NCI-H774 (cell line): ENCODE measurements at regions not wholly inside any gene's neighbourhood (a gene's known extent, or its start where the extent isn't known, plus 50 kb on each side); places are given as distances from the start of the nearest gene placed in this dataset.
"Not testable (repeated sequence)": the region's sequence is repeated elsewhere in the genome, so short reads cannot be mapped to it uniquely, and the experiment has no call there.

ENCODE experiments used
- DNase-seq: peaks from one replicate; lab custom pipeline; 2025; lab: John Stamatoyannopoulos, UW

- DNase-seq, result no peak
Measured at GRCh38 chr14:28323951-28324741, 442.4 kb upstream of the FOXG1 start.

DNA sequence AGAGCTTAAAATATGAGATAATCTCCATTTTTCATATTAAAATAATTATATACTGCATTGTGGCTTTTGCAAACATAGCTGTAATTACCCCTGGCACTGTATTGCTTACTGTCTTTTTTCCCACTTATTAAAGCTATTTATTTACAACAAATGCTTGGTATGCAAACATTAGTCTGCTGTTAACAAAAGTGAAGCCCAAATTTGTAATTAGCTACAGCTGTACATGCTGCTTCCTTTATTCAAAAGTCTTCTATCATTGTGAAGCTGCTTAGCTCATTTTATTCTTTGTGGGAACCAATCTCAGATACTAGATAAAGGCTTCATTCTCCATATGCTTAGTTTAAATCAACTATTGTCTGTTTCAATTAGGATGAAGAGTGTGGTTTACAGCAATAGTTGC, 425.8 kb upstream of the FOXG1 start:
- DNase-seq, result peak; percentile 49

DNA sequence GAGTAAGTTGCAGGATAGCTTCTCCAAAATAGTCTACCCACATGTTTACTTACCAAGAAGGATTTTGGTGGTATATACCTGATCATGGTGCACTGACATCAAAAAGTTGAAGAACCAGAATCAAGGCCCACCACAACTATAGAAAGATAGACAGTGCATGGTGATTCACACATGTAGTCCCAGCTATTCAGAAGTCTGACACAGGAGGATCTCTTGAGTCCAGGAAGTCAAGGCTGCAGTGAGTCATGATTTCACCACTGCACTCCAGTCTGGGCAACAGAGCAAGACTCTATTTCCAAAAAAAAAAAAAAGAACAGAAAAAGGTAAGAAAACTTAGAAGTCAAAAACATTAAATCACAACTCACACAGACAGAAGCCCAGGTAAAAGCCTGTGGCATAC, 422.2 kb upstream of the FOXG1 start:
- no peak for DNase-seq

GRCh38 chr14:28348797-28349196, 417.8 kb upstream of the FOXG1 start:
- no peak for DNase-seq

GRCh38 chr14:28356819-28357218, 409.8 kb upstream of the FOXG1 start:
- no peak for DNase-seq

DNA sequence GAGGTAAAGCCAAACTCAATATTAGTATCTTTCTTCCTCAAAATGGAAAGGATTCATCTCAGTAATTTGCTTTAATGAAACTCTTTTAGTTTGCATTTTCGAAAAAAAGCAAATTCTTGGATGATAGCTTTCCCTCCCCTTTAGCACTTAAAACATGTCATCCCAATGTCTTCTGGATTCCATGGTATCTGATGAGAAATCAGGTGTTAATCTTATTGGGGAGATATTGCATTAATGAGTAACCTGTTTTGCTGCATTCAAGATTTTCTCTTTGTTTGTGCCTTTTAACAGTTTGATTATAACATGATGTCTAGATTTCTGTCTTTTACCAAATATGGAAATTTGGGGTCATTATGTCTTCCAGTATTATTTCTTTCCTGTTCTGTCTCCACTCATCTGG, 405.1 kb upstream of the FOXG1 start:
- no peak for DNase-seq

- DNase-seq, result no peak
Measured at GRCh38 chr14:28365510-28365909, 401.1 kb upstream of the FOXG1 start.

- no peak for DNase-seq
Measured at GRCh38 chr14:28373721-28374120, 392.9 kb upstream of the FOXG1 start.

GRCh38 chr14:28375295-28375694, 391.3 kb upstream of the FOXG1 start:
- DNase-seq, result no peak

DNA sequence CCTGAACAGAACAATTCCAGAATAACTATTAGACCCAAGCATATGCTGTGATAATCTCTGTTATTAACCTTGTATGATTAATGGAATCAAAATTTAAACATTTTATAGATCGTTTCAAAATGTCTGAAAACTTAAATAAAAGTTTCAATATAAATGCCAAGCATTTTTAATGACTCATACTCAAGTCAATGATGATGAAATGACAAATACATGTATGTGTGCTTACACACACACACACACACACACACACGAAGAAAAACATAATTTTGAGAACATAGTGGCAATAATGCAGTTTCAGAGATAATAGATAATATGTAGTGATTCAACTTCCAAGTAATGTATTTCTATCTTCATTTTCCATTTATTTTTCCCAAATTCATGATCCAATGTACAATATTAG, 384.9 kb upstream of the FOXG1 start:
- DNase-seq, result no peak

GRCh38 chr14:28382444-28383190, 384.0 kb upstream of the FOXG1 start:
- DNase-seq, result no peak

DNA sequence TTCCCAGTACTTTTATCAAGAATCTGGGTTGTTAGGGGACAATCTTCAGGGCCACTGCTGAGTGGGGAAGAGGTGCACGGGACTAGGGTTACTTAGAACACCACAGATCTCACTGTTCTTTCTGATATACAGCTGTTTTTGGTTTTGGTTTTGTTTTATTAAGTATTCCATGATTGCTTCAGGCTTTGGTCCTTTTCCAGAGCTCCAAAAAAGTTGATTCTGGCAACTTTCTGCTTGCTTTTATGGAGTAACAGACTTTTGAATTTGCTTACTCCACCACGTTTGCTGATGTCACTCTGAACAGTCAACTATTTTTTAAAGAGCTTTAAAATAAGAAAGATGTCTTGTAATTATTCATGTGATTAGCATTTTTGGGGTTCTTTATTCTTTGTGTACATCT, 368.1 kb upstream of the FOXG1 start:
- no peak for DNase-seq

- DNase-seq, result not testable (repeated sequence)
Measured at GRCh38 chr14:28401705-28402104, 364.9 kb upstream of the FOXG1 start.

DNA sequence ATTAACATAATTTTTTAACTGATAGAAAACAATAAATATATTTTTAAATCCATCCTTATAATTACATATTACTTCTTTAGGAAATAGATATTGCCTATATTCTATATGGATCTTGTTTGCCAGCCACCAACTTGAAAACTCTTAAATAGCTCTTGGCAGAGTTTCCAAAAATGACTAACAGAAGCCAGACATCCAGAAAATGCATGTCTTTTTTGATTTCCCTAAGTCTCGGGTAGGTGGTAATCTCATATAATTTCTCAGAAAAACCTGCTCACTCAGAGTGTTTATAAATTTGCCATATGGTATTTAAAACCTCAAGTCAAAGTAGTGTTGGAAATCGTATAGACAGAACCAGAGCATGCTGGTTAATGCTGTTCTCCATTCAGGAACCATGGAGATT, 360.4 kb upstream of the FOXG1 start:
- DNase-seq, result no peak

DNA sequence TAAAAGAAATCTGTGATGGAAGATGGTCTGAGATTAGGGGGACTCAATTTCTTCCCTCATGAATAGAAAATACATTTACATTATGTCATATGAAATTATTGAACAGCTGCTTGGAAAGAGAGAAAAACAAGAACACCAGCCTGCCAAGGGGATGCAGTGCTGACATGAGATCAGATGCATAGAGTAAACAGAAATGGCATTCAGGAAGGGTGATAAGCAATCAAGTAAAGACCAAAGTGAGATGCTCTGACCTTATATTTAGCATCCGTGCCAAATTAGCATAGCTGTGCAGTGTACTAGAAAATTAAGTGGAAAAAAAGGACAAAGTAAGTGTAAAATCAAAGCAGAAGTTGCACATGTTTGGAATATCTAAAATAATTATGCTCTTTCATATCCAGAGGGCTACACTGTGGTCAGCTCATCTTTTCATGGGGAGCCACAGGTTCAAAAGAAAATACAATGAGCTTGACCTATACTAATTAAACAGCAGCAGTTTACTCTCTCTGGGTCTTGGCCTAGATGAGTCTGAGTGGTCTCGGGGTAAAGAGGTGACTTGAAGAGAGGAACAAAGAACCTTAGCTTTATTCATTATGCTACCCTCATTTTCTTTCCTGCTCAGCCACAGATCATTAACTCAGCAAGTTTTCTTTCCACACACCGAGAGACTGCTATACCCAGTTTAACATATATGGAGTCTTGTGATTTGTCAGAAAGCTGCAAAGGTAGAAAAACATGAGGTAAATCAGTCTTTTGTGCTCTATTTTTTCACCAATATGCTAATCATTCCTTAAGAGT, 359.4 kb upstream of the FOXG1 start:
- no peak for DNase-seq

DNA sequence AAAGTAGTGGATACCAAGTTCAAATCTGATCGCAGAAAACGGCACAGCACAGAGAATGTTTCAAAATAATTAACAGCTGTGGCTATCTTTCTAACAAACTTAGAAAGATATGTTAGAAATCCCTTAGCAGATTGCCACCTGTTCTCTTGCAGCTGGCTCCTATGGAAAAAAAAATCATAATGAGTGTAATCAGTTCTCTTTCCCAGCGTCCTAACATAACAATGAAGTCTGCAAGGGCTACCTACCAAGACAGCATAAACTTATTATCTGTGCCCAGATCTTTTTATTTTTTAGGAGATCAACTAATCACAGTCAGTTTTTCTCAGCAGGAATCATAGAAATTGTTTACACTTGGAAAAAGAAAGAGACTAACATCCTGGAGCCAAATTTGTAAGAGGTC, 358.6 kb upstream of the FOXG1 start:
- DNase-seq, result no peak

DNA sequence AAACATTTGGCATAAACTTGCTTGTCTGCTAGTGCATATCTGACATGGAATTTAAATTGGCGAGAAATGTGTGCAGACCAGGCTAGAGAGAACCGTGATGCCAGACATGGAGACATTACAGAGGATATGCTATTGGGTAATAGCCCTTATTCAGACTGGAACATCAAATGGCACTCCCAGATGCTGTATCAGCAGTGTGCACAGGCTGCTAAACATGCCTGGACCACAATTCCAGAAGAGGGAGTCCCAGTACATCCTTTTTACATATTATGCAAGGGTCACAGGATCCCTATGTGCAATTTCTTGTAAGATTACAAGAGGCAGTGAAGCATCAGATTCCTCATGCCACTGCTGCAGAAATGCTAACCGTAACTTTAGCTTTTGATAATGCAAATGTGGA, 354.5 kb upstream of the FOXG1 start:
- no peak for DNase-seq

DNA sequence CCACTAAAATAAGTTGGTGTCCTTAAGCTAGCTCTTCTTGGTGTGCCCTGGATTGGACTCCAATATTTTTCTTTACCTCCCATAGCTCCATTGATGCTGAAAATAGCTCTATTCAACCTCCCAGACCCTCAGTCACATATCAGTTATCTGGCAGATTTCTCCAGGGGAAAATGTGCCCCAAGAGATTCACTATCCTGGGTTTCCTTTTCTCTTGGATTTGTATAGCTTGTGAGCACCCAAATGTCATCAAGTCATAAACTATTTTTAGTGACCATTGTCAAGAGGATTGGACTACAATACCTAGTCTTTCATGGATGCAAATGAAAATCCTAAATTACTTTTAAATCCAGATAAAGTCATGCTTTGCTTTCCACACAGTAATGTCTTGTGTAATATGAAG, 339.6 kb upstream of the FOXG1 start:
- DNase-seq, result no peak

DNA sequence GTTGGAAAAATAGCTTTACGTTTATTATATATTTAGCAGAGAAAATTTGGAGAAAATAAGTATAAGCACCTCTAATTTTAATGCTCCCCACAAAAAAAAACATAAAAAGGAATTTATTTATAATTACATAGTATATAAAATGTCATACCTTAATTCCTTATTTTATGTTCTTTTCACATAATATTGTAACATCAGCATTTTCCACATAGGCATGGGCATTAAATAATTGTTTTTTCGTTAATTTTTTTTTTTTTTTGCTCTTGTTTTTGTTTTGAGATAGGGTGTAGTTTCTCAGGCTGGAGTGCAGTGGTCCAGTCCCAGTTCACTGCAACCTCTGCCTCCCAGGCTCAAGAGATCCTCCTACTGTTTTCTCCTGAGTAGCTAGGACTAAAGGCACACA, 329.8 kb upstream of the FOXG1 start:
- no peak for DNase-seq

DNA sequence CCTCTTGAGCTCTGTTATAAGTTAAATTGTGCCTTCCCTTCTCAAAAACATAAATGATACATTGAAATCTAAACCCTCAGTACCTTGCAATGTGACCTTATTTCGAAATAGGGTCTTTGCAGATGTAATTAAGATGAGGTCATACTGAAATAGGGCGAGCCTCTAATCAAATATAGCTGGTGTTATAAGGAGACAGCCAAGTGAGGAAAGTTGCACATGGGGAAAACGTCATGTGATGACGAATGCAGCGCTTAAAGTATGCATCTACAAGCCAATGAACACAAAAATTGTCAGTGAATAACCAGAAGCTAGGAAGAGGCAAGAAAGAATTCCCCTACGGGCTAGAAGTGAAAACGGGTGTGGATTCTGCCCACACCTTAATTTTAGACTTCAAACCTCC, 305.2 kb upstream of the FOXG1 start:
- DNase-seq, result no peak

GRCh38 chr14:28467611-28468010, 299.0 kb upstream of the FOXG1 start:
- peak; percentile 42 for DNase-seq

DNA sequence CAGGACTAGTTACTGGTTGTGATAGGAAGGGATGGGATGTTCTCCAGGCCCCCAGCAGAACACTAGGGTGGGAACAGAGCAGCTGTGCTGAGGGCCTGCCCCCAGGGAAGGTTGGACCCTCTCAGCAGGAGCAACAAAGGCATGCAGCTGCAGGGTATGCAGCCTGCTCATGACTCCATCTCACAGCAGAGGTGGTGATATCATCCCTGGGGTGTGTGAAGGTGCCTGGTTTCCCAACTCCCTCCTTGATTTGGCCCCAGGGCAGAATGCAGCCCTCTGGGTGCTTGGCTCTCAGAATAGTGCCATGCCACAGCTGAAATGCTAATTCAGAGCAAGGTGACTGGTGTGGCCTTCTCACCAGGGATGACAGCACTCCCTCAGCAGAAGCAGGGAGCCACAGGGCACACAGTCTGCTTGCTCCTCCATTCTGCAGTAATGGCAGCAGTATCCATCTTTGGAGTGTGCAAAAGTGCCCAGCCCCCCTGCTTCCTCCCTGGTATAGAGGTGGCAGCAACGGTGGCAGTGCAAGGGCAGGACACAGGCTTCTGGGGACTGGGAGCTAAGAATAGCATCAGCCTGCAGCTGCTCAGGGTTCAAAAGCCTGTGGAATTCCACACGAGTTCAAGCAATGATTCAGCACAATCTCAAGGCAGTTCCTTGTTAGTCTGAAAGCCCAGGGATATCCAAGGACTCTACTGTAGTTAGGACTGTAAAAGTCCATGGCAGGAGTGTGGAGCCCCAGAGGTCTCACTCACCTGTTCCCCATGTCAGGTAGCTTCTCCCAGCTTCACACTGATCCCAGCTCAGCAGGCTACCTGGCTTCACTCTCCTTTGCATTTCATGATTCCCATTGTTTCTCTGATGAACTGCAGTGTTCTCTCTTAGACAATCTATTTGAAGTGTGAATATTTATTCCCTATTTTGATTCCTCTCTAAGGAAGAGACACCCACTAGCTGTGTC, 298.1 kb upstream of the FOXG1 start:
- no peak for DNase-seq
